CMK (cell line): ENCODE measurements at regions not wholly inside any gene's neighbourhood (a gene's known extent, or its start where the extent isn't known, plus 50 kb on each side); places are given as distances from the start of the nearest gene placed in this dataset.

Experiments
- DNase-seq: peaks from one replicate; pipeline ENCODE4 v3.0.0-alpha.2; 2010; ENCODE audit warnings: low read depth

DNA sequence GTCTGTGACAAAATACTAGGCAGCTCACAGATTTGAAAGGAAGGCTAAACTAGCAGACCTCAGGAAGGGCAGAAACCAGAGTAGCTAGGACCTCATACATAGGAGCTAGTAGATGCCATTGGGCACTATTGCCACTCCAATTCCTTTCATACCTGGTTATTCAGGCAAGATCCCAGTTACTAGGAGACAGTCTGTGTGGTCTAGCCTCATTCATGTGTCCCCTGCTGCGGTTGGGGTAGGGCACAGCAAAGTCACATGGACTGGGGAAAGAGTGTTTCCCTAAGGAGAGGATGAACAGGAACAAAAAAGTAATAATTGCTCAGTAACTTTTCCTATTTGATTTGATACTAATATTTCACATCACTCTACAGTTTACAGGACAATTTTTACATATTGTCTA is 204.6 kb upstream of the HEY2 start:
- no peak for DNase-seq

GRCh38 chr6:125546841-125547251 is 202.6 kb upstream of the HEY2 start:
- DNase-seq: no peak

- DNase-seq: no peak
Measured at GRCh38 chr6:125547381-125547780, 202.1 kb upstream of the HEY2 start.

GRCh38 chr6:125549202-125549884 is 200.1 kb upstream of the HEY2 start:
- DNase-seq: no peak

- DNase-seq: no peak
Measured at GRCh38 chr6:125550892-125551291, 198.5 kb upstream of the HEY2 start.

DNA sequence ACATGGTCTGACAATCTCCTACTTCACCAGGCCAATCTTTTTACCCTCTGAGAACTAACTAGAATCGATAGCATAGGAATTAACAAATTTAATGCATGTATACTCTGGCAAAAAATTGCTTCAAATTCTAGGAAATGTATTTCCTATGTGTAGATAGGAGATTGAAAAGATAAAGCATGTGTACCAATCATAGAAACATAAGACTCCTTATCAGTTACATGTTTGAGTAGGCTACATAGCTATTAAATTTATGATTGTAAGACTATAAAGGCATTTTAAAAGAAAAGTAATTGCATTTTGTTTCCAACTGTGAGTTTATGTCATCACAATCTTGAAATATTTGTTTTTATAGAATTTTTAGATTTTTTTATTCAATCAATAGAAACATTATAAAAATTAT is 196.6 kb upstream of the HEY2 start:
- no peak for DNase-seq

DNA sequence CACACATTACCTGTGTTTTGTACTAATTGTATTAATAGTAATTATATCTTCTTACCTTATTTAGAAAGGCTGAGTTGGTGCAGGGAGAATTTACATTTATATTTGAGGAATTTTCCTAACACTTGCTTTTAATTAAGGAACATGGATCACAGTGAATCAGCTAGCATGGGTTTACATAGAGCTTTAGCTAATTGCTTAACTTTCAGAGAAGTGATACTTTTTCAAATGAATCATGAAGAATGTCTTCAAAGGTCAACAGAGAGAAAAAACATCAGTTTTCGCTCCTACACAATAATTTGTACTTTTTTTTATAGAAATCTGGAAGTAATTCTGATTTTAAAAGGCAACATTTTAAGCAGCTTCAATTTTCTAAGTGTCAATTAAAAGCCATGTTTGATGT is 195.0 kb upstream of the HEY2 start:
- no peak for DNase-seq

GRCh38 chr6:125558241-125558843 is 191.1 kb upstream of the HEY2 start:
- no peak for DNase-seq

DNA sequence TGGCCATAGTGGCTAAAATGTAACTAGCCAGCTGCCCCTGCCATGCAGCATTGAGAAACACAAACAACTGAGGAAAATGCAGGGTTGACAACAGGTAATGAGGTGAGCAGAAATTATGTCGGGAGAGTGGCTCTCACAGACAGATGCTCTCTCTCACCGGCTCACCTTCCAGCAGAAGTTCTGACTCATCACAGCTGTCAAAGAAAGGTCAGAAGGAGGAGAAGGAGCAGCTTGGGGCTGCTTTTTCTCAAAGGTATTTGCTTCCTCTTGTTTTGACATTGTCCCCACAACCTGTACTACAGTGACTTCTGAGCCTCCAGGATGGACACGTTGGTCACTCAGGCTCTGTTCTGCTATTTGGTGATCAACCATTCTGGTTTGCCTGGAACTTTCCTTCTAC is 190.5 kb upstream of the HEY2 start:
- DNase-seq: no peak

GRCh38 chr6:125562156-125562555 is 187.3 kb upstream of the HEY2 start:
- no peak for DNase-seq

DNA sequence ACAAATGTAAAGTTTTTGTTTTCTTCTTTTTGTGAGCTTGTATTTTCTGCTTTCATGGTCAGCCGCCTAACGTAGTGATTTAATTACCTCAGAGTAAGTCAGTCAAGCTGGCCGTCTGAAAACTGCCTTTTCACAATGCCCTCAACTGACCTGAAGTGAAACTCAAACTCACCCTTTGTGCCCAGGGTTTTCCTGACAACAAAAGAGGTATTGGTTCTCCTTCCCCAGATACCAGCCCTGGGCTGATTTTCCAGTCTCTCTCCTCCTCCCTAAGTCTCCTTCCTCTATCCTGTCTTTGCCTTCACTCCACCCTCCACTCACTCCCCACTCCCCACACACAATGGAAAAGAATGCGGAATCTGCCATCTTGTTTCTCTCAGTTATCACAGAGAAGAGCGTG is 184.5 kb upstream of the HEY2 start:
- no peak for DNase-seq

DNA sequence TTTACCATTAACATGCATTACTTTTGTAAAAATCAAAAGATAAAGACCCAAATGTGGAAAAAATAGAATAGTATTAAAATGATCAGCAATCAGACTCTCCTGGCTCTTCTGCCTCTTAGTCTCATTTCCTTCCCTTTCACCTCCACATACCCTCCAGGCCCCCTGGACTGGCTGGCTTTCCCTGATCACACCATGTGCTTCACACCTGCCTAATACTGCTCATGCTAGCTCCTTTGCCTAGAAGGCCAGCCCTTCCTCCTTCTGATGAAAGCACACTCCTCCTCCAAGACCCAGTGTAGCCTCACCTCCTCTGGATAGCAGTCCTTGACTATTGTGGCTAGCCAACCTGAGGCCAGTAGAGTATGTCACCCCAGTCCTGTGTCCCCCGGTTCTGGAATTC is 182.0 kb upstream of the HEY2 start:
- DNase-seq: no peak

GRCh38 chr6:125568609-125569008 is 180.8 kb upstream of the HEY2 start:
- no peak for DNase-seq

DNA sequence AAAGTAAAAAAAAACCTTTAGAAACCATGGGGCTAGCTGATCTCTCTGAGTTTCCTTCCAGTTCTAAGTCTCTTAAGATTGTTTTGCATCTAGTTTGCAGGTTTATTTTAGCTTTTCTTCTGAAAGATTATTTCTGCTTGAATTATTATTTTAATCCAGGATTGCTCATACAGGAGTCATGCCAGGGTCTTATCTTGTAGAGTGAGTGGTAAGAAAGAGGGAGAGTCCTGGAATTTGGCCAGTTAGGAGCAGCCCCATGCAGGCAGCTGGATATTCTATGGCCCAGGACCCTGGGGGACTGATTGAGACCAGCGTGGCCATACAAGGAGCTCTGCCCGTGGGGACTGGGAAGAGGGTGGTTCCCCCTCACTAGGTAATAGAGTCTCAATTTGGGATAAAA is 178.9 kb upstream of the HEY2 start:
- DNase-seq: no peak

- DNase-seq: no peak
Measured at GRCh38 chr6:125571207-125571755, 178.2 kb upstream of the HEY2 start.

DNA sequence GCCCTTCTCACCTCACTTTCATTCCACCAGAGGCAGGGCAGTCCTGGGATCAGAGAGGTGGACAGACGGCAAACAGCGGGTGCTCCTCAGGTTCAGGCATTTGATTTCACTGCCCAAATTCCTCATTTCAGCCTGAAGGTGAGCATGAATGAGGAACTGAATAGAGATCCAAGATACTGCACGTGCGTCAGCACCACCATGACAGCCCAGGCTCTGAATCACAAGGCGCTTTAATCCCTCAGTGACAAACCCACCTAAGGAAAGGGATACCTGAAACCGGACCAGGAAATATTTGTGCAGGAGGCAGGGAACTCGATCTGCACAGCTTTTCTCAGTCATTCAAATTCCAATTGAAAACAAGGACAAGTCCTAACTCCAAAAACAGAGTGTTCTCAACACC is 174.8 kb upstream of the HEY2 start:
- DNase-seq: no peak

DNA sequence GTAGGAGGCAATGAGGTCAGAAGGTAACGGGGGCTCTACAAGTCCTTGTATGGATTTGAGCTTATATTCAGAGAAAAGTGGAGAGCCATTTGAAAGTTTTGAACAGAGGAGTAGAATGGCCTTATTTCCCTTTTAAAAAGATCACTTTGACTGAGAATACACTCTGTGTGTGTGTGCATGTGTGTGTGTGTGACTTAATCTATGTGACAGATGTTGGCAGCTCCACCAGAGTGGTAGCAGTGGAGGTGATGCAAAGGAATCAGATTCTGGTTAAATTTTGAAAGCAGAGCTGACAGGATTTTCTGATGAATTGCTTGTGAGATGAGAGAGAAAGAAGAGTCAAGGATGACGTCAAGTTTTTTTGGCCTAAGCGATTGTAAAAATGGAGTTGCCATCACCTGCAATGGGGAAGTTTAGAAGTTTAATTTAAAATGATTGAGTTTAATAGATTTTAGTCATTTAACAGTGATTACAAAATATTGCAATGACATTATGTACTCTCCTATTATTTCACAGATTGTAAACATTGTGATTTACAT is 172.2 kb upstream of the HEY2 start:
- DNase-seq: no peak

DNA sequence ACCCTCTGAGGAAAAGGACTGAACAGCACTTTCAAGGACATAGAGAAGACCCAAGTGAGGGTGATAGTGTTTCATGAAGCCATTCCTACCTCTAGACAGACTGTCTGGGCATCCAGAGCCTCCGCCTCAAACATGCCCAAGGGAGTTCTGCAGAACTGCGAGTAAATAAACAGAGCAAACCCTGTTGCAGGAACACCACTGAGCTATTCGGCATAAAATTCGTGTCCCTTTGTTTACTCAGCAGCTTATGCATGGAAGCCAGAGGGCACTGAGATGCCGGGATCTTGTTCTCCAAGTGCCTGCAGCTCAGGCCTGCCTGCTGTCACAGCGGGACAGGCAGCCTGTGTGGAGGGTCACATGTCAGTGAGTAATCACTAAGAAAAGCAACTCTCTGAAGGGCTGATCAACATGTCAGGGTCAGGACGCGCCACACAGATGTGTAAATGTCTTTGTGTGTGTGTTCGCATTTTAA is 164.9 kb upstream of the HEY2 start:
- no peak for DNase-seq

DNA sequence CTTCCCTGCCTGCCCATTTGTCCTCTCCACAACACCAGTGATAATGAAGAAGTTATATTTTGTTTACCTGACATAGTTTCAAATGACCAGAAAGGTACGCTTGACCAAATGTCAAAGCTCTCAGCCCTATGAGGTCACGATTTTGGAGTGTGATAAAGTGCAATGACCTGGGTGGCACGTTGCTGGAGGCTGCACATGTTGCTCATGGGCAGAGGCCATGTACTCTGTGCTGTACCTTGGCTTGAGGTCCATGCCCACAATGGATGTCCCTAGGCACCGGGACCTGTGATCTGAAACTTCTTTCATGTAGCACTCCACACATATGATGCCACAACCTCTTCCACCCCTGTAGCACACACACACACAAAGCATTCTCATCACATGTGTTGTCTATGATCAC is 164.0 kb upstream of the HEY2 start:
- no peak for DNase-seq

GRCh38 chr6:125586074-125586473 is 163.4 kb upstream of the HEY2 start:
- DNase-seq: no peak

DNA sequence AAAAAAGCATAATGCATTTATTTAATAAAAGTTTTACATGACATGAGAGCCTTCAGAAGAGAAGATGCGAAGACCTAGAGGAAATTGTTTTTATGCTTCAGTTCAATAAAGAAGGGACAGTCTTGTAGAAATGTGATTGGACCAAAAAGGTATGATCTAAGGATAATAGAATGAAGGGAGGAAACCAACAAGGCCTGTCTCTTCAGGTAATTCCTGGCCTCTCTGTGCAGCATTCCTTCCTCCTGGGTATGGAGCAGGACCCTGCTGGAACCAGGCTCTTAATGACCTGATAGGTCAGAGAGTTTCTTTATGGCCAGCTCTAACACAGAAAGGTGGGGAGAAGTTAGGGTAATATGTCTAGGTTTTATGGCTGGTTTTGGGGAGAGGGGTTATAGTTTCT is 162.8 kb upstream of the HEY2 start:
- DNase-seq: no peak

GRCh38 chr6:125587666-125588632 is 161.5 kb upstream of the HEY2 start:
- no peak for DNase-seq
